Transverse colon (tissue), 4 donors: ENCODE measurements at regions not wholly inside any gene's neighbourhood (a gene's known extent, or its start where the extent isn't known, plus 50 kb on each side); places are given as distances from the start of the nearest gene placed in this dataset.

Source experiments
- CTCF ChIP-seq, 5 experiments: fragments of 200-600 bp in 3 of 5; fragments of 450-650 bp in 2 of 5; sonication (generic) in 3 of 5; IDR thresholded peaks; 1 replicate in 2 of 5; 2 replicates in 3 of 5; pipeline ENCODE4 v1.5.1; 2016 to 2017; ENCODE audit warnings: antibody characterized with exemption in 5 of 5, inconsistent platforms in 3 of 5, mild to moderate bottlenecking in 2 of 5, moderate library complexity in 1 of 5
- EP300 ChIP-seq: sonication (generic); formaldehyde crosslinking; IDR thresholded peaks from one replicate; pipeline ENCODE4 v1.6.1; 2017; ENCODE audit warnings: antibody characterized with exemption, low read depth
- POLR2A ChIP-seq: fragments of 450-650 bp; IDR thresholded peaks from one replicate; pipeline ENCODE4 v1.6.1; 2016; ENCODE audit warnings: antibody characterized with exemption, mild to moderate bottlenecking, moderate library complexity
- POLR2AphosphoS5 ChIP-seq, 3 donors: sonication (generic); formaldehyde crosslinking; IDR thresholded peaks; one replicate each; pipeline ENCODE4 v1.6.1; 2016; ENCODE audit warnings: antibody characterized with exemption in 3 of 3

- no peak for TF ChIP-seq POLR2A
- no peak for TF ChIP-seq POLR2AphosphoS5 (IDR thresholded peaks at IDR 0.05)
- TF ChIP-seq CTCF (IDR thresholded peaks at IDR 0.05), result no peak
- no peak for TF ChIP-seq EP300
These were observed 297.6 kb downstream of the CDH26 start for GRCh38 chr20:60255866-60256265.
